Prostate gland (tissue), 2 donors: ENCODE measurements at regions not wholly inside any gene's neighbourhood (a gene's known extent, or its start where the extent isn't known, plus 50 kb on each side); places are given as distances from the start of the nearest gene placed in this dataset.

Experiments
- POLR2A ChIP-seq: fragments of 450-650 bp; IDR thresholded peaks from one replicate; pipeline ENCODE4 v1.6.1; 2016; ENCODE audit warnings: antibody characterized with exemption, mild to moderate bottlenecking
- POLR2AphosphoS5 ChIP-seq: sonication (generic); formaldehyde crosslinking; IDR thresholded peaks from one replicate; pipeline ENCODE4 v1.6.1; 2017; ENCODE audit warnings: antibody characterized with exemption
- TF ChIP-seq, protein P1 (sequence below), 4 experiments: fragments of 200-600 bp in 2 of 4; fragments of 450-650 bp in 2 of 4; sonication (generic) in 2 of 4; IDR thresholded peaks; 1 replicate in 3 of 4; 2 replicates in 1 of 4; pipeline ENCODE4 v1.5.1; 2016 to 2019; ENCODE audit warnings: antibody characterized with exemption in 4 of 4, mild to moderate bottlenecking in 2 of 4, moderate library complexity in 2 of 4

DNA sequence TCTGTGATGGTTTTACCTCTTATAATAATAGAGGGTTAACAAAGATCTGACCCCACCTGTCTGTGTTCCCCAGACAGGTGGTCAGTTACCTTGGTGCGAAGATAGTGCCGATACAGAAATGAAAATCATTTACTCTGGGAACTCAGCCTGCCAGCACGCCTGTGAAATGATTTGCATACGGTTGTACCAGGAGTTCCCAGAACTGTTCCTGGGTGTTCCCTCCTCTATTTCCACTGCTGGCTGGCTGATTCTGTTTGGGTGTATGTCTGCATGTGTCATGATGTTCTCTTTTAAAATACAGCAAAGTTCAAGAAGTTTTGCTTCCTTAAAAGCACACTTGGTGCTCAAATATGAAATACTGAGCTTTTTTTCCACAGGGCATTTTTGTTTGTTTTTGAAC is 527.1 kb downstream of the FGF9 start:
- TF ChIP-seq, protein P1, sequence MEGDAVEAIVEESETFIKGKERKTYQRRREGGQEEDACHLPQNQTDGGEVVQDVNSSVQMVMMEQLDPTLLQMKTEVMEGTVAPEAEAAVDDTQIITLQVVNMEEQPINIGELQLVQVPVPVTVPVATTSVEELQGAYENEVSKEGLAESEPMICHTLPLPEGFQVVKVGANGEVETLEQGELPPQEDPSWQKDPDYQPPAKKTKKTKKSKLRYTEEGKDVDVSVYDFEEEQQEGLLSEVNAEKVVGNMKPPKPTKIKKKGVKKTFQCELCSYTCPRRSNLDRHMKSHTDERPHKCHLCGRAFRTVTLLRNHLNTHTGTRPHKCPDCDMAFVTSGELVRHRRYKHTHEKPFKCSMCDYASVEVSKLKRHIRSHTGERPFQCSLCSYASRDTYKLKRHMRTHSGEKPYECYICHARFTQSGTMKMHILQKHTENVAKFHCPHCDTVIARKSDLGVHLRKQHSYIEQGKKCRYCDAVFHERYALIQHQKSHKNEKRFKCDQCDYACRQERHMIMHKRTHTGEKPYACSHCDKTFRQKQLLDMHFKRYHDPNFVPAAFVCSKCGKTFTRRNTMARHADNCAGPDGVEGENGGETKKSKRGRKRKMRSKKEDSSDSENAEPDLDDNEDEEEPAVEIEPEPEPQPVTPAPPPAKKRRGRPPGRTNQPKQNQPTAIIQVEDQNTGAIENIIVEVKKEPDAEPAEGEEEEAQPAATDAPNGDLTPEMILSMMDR (IDR thresholded peaks at IDR 0.05), result no peak
- TF ChIP-seq POLR2A, result no peak
- peak; percentile 10 for TF ChIP-seq POLR2AphosphoS5
